Fibroblast of lung (primary cell): ENCODE measurements at regions not wholly inside any gene's neighbourhood (a gene's known extent, or its start where the extent isn't known, plus 50 kb on each side); places are given as distances from the start of the nearest gene placed in this dataset.

Experiments used
- CTCF ChIP-seq, 2 donors: IDR thresholded peaks in 1 of 2; conservative IDR thresholded peaks in 1 of 2; 1 replicate in 1 of 2; 2 replicates in 1 of 2; pipeline ENCODE4 v1.5.1; 2011 to 2012; ENCODE audit warnings: low read length in 2 of 2, control low read depth in 1 of 2, inconsistent platforms in 1 of 2, low read depth in 1 of 2, mild to moderate bottlenecking in 1 of 2
- EZH2 ChIP-seq: IDR thresholded peaks from 2 replicates; pipeline ENCODE4 v1.5.1; 2012; ENCODE audit warnings: low read length, control low read depth, mild to moderate bottlenecking; ENCODE audit errors: missing control alignments

DNA sequence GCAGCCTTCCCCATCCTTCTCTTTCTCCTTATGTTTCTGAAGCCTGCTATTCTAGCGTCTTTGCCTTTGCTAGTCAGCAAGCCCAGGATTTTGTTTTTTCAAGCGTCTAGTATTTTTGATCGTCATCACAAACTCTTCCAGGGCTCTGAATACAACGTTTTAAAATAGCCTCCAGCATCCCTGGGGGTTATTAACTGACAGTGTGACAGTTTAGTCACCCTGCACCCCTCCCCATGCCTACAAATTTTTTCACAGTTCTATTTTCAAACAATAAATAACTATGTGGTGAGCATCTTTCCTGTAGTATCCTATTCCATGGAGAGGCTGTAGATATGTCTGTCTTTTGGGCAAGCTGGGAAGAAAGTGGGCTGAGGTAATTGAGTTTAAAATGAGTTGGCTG is 280.9 kb downstream of the MAP2K4 start:
- TF ChIP-seq CTCF (conservative IDR thresholded peaks at IDR 0.05 in 1 of 2, IDR thresholded peaks at IDR 0.05 in 1 of 2; ENCODE audit: low read depth in 1 of 2, low read length in 2 of 2) (no peak), EZH2 (no peak)
